Pons (tissue), 1 donor: ENCODE measurements at regions not wholly inside any gene's neighbourhood (a gene's known extent, or its start where the extent isn't known, plus 50 kb on each side); places are given as distances from the start of the nearest gene placed in this dataset.

Experiments used
- DNase-seq: peaks from one replicate; pipeline ENCODE4 v3.0.0-alpha.2; 2016; ENCODE audit warnings: low spot score

DNA sequence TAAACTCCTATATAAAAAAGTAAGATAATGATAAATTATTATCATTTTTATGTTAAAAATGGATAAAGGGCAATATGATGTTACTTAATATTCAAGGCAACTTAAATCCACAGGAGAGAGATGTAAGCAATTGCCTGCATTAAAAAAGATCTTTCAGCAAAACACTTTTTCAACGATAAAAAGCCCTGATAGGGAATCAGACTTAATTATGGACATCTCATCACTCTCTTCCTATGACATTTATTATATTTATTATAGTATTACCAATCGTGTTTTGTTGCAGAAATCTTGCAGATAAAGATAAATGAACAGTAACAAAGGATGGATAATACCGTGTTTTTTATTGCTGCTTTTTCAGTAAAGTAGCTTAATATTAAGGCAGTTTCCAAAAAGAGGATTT lies 178.5 kb downstream of the SH2D1A start:
- no peak for DNase-seq

DNA sequence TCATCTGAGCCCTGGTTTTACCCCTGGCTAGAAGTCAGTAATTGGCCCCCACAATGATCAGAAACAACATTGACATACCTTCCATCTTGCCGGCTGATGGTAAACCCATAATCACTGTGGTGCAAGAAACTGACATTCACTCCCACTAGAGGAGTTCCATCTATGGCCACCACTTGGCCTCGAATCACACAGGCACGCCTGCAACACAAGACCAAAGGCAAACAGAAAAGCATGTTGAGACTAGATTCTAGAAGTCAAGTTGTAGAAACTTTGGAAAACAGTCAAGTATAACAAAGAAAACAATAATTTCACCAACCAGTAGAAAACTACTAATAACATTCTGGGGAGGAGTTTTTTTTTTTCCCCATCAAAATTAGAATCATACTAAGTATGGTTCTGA lies 183.4 kb downstream of the SH2D1A start:
- DNase-seq: no peak

DNA sequence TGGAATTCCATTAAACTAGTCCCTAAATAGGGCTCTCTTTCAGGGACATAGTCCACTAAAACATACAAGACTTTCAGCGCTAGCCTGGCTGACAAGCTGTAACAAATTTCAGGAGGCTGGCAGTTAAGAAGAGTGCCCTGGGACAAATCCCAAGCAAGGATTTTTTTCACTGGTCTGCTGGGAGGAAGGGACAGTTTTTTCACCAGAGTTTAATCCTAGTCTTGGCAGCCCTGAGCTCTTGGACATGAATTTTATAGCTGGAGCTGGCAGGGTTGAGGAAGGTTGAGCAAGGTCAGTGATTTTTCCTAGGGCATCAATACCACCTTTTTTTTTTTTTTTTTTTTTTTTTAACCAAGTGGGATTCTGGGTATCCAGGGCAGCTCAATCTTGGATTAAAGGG lies 184.4 kb downstream of the SH2D1A start:
- no peak for DNase-seq

DNA sequence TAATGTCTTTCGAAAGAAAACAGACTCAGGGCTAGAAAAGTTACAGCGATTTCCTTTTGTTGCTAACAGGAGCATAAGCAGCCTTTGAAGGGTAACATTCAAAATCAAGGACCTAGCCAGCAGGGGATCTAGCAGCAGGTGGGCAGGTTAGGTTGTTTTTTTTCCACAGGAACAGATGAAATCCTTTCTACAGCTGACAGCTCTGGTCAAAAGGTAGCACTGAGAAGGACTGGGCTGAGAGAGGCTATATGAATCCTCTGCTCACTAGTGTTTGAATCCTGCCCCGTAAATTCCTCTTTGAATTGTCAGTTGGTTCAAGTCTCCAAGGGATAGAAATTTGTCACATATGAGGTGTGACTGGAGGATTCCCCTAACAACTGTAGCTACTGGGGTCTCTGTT lies 188.2 kb downstream of the SH2D1A start:
- no peak for DNase-seq

DNA sequence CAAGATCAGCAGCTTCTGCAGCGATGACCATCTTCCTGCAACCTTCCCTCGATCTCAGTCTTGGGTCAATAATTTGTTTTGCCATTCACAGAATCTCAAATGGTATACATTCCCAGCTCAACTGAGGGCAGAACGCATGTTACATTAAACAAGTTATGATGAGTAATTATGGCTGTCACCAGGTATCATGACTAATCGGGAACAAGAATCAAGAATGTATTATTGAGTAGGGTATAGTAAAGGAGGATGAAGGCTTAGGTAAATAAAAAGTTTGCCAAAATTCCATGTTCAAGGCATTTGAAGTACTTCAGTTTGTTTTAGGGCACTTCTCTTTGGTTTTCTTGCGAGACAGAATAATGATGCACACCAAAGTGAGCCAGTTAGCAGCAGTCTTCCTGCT lies 194.1 kb downstream of the SH2D1A start:
- no peak for DNase-seq

DNA sequence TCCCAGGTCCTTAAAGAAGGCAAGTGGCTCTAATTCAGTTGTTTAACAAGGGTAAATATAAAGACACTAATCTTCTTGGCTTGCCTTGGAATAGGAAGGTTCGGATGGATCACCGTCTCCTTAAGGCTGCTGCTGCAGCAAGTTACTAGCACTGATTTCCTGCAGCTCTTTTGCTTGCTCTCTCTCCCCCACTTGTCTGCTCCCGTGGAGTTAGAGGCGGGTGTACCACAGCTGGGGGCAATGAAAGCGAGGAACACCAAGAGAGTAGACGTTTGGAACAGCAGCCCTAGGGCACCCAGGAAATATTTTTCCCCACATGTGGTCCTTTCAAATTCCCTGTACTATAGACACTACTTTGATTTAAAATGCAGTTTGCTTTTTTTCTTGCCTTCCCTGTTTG lies 202.2 kb downstream of the SH2D1A start:
- DNase-seq: no peak

DNA sequence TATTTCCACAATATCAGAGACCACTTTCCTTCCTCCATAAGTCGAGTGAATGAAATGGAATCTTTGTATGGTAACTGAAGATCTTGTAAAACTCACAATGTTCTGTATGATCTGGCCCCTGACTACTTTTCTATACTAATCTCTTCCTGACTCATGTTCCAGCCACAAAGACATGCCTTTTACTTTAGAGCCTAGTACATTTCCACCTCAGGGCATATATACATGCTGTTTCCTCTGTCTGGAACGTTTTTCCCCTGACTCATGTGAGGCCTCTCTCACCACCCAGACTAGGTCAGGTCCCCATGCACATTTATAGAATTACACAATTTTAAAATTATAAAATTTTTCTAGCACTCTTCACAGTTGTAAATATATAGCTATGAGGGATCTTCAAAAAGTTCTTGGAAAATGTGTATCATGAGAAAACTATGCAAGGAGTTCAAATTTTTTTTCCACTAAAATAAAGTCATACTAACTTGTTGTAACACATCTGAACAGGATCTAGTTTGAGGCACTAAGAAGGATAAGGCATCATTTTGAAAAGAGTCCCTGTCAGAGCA lies 208.8 kb downstream of the SH2D1A start:
- DNase-seq: no peak

DNA sequence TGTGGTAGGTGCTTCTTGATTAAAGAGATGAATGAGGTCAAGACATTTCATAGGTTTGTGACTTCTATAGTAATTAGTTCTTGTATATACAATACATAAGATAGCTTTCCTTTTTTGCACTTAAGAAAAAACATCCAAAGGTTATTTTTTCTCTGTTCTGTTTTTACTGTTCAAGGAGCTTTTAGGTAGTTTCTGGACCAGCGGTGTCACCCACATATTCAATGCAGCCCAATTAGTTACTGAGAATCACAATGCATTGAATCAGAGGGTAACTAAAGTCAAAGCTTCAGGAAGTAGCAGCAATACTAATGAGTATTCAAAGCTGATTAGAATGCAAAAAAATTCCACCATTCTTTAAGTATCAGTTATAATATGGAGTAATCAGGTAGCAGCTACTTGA lies 211.6 kb downstream of the SH2D1A start:
- no peak for DNase-seq

DNA sequence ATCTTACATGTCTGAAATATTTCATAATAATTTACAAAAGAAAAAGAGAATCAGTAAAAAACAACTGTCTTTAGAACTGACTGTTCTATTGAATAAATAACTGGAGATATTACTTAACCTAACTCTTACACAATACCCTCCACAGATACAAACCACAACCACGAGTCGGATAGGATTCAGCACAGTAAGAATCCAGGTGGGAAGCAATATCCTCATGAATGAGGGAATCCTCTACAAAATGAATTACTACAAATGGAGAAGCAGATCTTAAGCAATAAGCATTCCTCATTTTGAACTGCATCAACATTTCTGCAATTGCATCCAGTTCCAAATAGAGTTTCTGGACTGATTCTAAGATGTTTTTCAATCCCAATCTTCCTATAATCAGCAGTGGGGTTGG lies 227.1 kb downstream of the SH2D1A start:
- DNase-seq: no peak

DNA sequence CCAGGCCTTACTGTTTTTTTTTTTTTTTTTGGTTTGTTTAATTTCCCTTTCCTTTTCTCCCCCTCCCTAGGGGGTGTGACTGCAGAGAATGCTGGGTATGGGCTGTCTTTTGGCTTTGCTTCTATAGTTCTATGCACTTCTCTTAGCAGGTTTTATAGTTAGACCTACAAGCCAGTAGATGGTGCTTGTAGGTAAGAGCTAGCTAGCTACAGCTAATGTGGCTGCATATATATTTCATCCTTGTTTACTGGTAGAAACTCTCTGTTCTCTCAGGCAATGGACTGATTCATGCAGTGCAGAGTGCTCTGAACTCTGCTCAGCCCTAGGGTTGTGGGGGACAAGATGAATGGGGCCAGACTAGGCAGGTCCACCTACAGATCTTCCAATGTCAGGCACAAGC lies 246.4 kb downstream of the SH2D1A start:
- DNase-seq: no peak

DNA sequence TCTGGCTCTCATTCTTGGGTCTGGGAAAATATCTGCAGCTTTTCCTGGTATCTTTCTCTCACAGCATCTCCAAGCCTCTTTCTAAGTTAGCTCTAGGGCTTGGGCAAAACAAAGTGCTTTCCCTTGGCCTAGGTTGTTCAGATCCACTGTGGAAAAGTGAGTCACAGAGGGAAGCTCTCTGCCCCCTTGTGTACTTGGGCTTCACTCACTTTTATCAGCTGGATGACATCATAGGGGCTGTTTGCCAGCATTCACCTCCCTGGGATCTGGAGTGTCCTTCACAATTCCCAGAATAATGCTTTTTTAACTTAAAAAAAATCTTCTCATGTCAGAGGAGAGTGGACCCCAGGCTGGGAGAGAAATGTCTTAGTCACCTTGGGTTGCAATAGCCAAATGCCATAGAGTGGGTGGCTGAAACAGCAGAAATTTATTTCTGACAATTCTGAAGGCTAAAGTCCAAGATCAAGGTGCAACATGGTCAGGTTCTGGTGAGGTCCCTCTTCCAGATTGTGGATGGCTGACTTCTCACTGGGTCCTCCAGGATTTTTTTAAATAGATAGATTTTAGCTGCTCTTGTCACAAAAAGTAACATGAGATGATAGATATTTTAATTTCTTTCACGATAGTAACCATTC lies 247.8 kb downstream of the SH2D1A start:
- no peak for DNase-seq

DNA sequence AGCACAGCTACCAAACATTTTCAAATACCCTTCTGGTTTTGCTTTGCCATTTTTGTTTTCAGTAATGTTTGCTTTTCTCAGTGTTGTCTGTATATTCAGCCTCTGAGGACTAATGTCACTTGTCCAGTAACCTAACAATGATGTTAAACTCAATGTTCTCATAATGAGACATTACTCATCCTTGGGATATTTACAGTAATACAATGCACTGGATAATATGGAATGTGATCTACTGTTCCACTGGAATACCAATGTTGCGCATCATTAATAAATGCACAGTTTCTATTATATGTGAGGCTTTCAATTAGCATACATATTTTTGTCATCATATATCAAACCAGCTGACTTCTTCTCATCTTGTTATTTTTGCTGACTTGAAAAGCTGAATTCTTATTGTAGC lies 259.1 kb downstream of the SH2D1A start:
- no peak for DNase-seq

DNA sequence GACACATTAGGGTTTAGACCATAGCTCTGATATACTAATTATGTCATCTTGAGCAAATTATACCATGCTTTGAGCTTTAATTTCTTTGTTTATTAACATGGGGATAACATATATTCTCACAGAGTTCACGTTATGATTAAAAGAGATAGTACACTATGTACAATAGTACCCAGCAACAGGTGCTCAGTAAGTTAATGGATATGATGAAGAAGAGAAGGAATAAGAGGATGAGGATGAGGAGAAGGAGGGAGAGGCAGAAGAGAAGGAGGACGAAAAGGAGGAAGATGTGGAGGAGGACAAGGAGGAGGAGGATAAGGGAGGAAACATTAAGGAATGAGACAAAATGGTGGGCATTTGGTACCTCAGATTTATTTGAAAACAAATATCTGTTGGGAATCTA lies 260.4 kb downstream of the SH2D1A start:
- DNase-seq: no peak

DNA sequence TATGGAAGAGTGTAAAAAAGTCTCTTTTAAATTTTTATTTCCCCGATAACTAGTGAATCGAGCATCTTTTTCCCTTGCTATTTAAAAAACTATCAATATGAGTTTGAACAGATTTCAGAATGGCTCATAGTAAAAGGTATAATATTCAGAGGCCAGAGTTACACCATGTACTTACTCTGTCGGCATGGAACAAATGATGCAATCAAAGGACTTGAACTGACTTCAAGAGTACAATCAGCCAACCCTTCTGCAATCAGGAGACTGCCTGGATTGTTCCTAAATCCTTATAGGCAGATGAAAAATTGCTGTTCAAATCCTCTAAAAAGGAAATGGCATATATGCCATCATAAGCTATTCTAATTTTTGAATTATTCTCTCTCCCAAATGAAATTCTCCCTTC lies 273.3 kb downstream of the SH2D1A start:
- DNase-seq: no peak

DNA sequence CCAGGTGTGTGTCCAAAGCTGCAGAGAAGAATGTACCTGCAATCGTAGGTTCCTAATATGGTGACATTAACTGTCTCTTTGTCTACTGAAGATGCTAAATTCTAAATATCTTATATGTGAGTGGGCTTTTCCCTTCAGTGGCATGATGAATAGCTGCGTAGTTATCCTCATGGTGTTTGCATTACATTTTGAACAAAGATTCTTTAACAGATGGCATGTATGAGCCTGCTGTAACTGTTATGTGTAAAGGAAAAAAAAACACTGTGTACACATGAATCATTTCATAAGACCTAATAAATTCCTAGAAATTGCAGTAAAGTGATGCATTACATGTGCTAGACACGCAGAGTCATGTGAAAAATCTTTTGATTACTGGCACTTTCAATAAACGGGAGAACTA lies 288.0 kb downstream of the SH2D1A start:
- no peak for DNase-seq

DNA sequence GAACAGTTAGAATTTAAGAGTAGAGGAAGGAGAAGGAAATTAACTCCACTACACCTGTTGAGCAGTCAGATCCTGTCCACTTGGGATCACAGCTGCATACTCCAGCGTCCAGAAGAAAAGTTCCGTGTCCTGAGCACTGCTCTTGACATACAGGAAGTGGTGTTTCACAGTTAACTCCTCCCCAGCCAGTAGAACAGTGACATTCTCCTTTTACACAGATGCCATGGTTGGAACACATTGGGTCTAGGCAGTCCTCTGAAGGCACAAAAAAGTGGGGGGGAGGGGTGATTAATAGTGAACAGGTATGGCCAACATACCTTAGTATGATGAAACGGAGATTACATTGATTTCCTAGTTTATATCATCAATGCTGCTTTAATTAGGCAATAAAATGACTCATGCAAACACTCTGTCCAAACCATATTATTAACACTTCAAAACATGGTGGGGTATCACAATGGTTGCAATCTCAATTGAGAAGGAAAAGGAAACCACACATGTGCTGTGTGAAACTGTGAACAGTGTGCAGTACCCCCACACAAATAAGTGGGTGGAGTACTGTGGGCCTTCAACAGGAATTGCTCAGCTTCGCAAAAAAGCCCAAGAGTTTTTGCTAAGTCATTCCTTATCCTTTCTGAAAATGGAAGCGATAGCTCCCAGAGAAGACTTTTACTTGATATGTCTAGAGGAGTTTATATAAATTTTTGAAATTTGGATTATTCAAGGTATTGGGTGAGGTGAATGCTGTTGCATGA lies 295.6 kb downstream of the SH2D1A start:
- no peak for DNase-seq

DNA sequence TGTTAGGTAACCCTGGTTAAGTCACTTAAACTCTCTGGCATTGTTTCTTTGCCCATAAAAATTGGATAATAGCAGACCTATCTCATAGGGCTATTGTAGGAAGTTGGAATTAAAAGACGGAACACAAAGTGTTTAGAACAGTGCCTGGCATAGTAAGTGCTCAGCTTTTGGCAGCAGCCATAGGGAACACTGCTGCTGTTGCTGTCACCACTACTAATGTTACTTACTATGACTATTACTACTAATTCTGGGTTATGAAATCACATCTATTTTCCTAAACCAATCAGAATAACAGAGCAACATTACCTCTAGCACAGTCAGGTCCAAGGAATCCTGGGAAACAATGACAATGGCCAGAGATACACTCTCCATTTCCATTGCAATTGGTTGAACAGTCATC lies 300.0 kb downstream of the SH2D1A start:
- no peak for DNase-seq

DNA sequence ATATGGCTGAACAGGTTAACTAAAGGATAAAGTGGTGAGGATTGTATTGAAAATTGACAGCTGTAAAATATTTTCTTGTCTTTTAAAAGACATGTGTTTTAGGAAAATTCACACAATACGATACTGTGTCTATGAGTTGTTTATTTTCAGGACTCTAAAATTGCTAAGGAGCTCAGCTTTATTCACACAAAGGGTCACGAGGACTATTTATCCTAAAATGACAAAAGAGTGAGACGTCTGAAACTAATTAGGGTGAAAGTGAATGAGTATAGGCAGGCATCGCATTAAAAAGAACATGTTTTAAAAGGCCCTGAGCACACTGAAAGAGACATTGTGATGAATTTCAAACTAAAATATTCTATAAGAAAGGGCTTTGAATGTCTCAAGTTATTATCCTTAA lies 304.7 kb downstream of the SH2D1A start:
- no peak for DNase-seq

DNA sequence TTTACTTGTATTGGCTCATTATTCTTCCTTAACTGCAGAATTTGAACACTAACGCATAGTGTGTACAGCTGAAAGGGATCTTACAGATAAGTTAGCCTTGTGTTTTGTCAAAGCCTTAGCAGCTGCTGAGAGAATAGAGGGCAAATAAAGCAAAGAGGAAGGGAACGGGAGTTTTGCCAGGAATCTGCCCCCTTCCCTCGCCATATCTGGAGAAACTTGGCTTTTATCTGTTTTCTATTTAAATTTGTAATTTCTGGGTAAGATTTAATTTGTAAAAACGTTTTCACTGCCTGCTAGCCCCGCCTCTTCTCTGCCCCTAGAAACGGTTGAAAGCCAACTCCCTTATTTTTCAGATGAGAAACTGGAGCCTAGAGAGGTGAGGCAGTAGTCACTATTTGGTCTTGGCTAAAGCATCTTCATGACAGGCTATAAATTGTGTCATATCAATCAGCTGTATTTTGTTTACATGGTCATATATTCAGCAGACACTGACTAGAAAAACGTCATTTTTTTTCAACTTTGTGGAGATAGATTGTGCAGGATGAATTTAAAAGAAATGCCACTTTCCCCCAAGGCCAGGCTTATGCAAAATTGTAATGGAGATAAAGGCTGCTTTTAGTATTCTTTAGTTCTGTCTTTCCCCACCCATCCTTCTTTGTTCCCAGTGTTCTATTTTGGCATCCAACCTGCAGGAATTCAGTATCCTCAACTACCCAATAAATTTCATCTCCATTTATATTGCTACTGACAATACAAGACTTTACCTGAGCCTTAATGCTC lies 319.4 kb downstream of the SH2D1A start:
- DNase-seq: no peak

DNA sequence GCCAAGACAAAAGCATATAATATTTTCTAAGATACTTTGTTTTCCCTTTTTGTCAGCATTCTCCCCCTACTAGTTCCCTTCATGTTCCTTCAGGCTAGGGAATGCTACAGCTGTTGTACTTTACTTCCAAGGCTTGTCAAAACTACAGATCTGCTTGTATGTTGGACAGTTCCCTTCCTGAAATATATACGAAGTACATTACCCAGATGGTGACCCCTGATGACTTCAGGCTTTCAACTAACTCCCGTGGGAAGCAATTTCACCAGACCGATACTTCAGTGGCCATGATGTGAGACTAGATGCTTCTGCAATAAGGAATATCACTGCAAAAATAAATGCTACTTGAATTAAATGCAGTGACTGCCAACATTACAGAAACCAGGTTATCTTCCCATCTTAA lies 332.8 kb downstream of the SH2D1A start:
- no peak for DNase-seq

DNA sequence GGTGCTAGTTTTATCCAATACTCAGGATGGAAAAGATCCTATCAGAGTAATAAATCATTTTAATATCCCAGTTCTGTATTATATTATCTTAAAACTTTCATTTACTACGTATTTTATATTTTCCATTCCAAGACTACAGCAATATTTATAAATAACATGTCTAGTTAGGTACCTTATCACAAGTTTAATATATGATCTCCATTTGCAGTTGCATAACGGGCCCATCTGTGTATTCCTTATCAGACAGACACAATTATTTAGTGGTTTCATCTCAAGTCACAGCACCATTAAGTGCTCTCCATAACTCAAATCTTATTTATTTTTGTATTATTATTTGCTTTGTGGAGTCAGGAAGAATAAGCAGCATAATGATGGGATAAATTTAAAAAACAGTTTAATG lies 333.9 kb downstream of the SH2D1A start:
- DNase-seq: no peak

DNA sequence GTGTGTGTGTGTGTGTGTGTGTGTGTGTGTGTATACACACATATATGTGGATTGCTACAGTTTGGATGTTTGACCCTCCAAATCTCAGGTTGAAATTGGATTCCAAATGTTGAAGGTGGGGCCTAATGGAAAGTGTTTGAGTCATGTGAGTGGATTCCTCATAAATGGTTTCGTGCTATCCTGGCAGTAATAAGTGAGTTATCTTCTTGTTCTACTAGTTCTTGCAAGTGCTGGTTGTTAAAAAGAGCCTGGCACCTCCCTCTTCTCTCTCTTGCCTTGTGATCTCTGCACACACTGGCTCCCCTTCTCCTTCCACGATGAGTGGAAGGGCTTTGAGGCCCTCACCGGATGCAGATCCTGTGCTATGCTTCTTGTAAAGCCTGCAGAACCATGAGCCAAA lies 344.1 kb downstream of the SH2D1A start:
- DNase-seq: no peak

DNA sequence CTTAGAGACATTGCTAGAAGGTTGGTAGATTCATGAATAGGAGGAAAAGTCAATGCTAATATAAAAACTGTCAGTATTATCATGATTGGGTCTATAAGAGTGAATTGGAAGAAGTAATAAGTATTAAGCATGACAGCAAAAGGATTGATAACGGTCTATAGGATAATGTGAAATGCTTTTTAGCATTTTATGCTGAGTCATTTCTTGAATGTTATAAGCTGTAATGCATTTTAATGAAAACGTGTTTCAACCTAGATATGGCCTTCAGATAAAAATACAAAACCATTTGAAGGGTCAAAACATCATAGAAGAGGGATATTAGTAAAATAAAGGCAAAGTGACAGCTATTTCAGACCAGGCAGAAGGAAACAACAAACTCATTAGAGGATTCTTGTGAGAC lies 353.5 kb downstream of the SH2D1A start:
- DNase-seq: no peak
